Smooth muscle cell (in vitro differentiated cells): ENCODE measurements at regions not wholly inside any gene's neighbourhood (a gene's known extent, or its start where the extent isn't known, plus 50 kb on each side); places are given as distances from the start of the nearest gene placed in this dataset.
"Not testable (repeated sequence)": the region's sequence is repeated elsewhere in the genome, so short reads cannot be mapped to it uniquely, and the experiment has no call there.

Source experiments
- DNase-seq: peaks from one replicate; lab custom pipeline; 2025; ENCODE audit not compliant: unreplicated experiment; lab: John Stamatoyannopoulos, UW
- H2AFZ ChIP-seq: fragments of 200-600 bp; sonication (generic); 2 replicates; pipeline ENCODE4 v1.6.0; 2016; ENCODE audit warnings: antibody characterized with exemption, low read depth, mild to moderate bottlenecking
- H3F3A ChIP-seq: fragments of 200-600 bp; sonication (generic); 2 replicates; pipeline ENCODE4 v1.6.0; 2017; ENCODE audit warnings: antibody characterized with exemption, low read depth
- H3K27ac ChIP-seq: fragments of 200-600 bp; sonication (generic); 2 replicates; pipeline ENCODE4 v1.5.1; 2016; ENCODE audit warnings: low read depth, mild to moderate bottlenecking
- H3K27me3 ChIP-seq: fragments of 200-600 bp; sonication (generic); 2 replicates; pipeline ENCODE4 v1.6.1; 2016; ENCODE audit warnings: low read depth, mild to moderate bottlenecking
- H3K36me3 ChIP-seq: fragments of 200-600 bp; sonication (generic); 2 replicates; pipeline ENCODE4 v1.5.1; 2016; ENCODE audit warnings: low read depth
- H3K4me1 ChIP-seq: fragments of 200-600 bp; sonication (generic); 2 replicates; pipeline ENCODE4 v1.5.1; 2016; ENCODE audit warnings: low read depth
- H3K4me2 ChIP-seq: fragments of 200-600 bp; sonication (generic); 2 replicates; pipeline ENCODE4 v1.6.0; 2016; ENCODE audit warnings: mild to moderate bottlenecking
- H3K4me3 ChIP-seq: fragments of 200-600 bp; sonication (generic); 2 replicates; pipeline ENCODE4 v1.5.1; 2016; ENCODE audit warnings: mild to moderate bottlenecking
- H3K79me2 ChIP-seq: fragments of 200-600 bp; sonication (generic); 2 replicates; pipeline ENCODE4 v1.6.0; 2016; ENCODE audit warnings: low read depth, mild to moderate bottlenecking
- H3K9ac ChIP-seq: fragments of 200-600 bp; sonication (generic); 2 replicates; pipeline ENCODE4 v1.6.0; 2016; ENCODE audit warnings: low read depth
- H3K9me3 ChIP-seq: fragments of 200-600 bp; sonication (generic); replicated peaks from 2 replicates; pipeline ENCODE4 v1.5.1; 2016; ENCODE audit warnings: low read depth
- H4K20me1 ChIP-seq: fragments of 200-600 bp; sonication (generic); 2 replicates; pipeline ENCODE4 v1.6.0; 2016; ENCODE audit warnings: low read depth
- CTCF ChIP-seq: fragments of 200-600 bp; sonication (generic); IDR thresholded peaks from 2 replicates; pipeline ENCODE4 v1.5.1; 2017; ENCODE audit warnings: borderline replicate concordance, mild to moderate bottlenecking, antibody characterized with exemption; ENCODE audit not compliant: insufficient read depth, poor library complexity, severe bottlenecking
- WGBS: methylation state at CpG from one replicate; pipeline ENCODE4 v1.1.7; 2016; ENCODE audit warnings: low lambda C conversion rate; 5-methylcytosine and 5-hydroxymethylcytosine counted together

- no peak for TF ChIP-seq CTCF
- Histone ChIP-seq H3K36me3 (no peaks in the 10 kb centered on the region), H4K20me1 (no peaks in the 10 kb centered on the region), H3K9me3 (no peaks in the 10 kb centered on the region), H3K27me3 (no peaks in the 10 kb centered on the region), H3K79me2 (no peaks in the 10 kb centered on the region), H3K9ac (no peak overlapping the region), H3K4me2 (no peak overlapping the region), H3K4me3 (no peak overlapping the region), H2AFZ (no peak overlapping the region), H3F3A (no peaks in the 10 kb centered on the region), H3K4me1 (no peaks in the 10 kb centered on the region), H3K27ac (no peak overlapping the region)
- WGBS = 84% methylated on average over 2 of the region's 2 CpGs
- no peak for DNase-seq
These were observed 143.2 kb upstream of the DCAF8L1 start for GRCh38 chrX:28124416-28124815.

GRCh38 chrX:28120580-28121245 lies 139.5 kb upstream of the DCAF8L1 start:
- H3K27ac ChIP-seq, H3K9ac ChIP-seq: not testable (repeated sequence)
- 94% methylated on average over 8 of the region's 8 CpGs for WGBS

GRCh38 chrX:28120072-28120471 lies 138.8 kb upstream of the DCAF8L1 start:
- Histone ChIP-seq H3K4me1 (no peaks in the 10 kb centered on the region), H3K79me2 (no peaks in the 10 kb centered on the region), H3K4me3 (no peak overlapping the region), H2AFZ (no peak overlapping the region), H3F3A (no peaks in the 10 kb centered on the region), H3K9ac (no peak overlapping the region), H3K27me3 (no peaks in the 10 kb centered on the region), H3K27ac (no peak overlapping the region), H4K20me1 (no peaks in the 10 kb centered on the region), H3K4me2 (no peak overlapping the region), H3K9me3 (no peaks in the 10 kb centered on the region), H3K36me3 (no peaks in the 10 kb centered on the region)
- TF ChIP-seq CTCF = no peak
- 68% methylated on average over 4 of the region's 4 CpGs for WGBS
- no peak for DNase-seq

More at GRCh38 chrX:28120580-28121245, 139.5 kb upstream of the DCAF8L1 start:
- H3K36me3 ChIP-seq, H3K27me3 ChIP-seq, H2AFZ ChIP-seq, H3K4me1 ChIP-seq, H3K4me2 ChIP-seq, H4K20me1 ChIP-seq, H3K9me3 ChIP-seq, H3K4me3 ChIP-seq, H3F3A ChIP-seq, DNase-seq, H3K79me2 ChIP-seq: not testable (repeated sequence)

- Histone ChIP-seq H3F3A (no peaks in the 10 kb centered on the region), H3K4me1 (no peaks in the 10 kb centered on the region), H3K36me3 (no peaks in the 10 kb centered on the region), H3K79me2 (no peaks in the 10 kb centered on the region), H3K27me3 (no peaks in the 10 kb centered on the region), H3K4me3 (no peak overlapping the region), H3K9me3 (no peaks in the 10 kb centered on the region), H2AFZ (no peak overlapping the region), H3K4me2 (no peak overlapping the region), H4K20me1 (no peaks in the 10 kb centered on the region), H3K27ac (no peak overlapping the region), H3K9ac (no peak overlapping the region)
- 61% methylated on average over 1 of the region's 1 CpG for WGBS
- DNase-seq = no peak
- no peak for TF ChIP-seq CTCF
These were observed 127.1 kb upstream of the DCAF8L1 start for GRCh38 chrX:28108186-28108945.
